ENCODE measurements at regions not wholly inside any gene's neighbourhood (a gene's known extent, or its start where the extent isn't known, plus 50 kb on each side); places are given as distances from the start of the nearest gene placed in this dataset.

- DNase-seq (ENCODE audit: low read depth) = no peak
Observed at GRCh38 chr3:194283221-194284006, 67.7 kb downstream of the CPN2 start.

GRCh38 chr3:194284351-194284750 lies 66.8 kb downstream of the CPN2 start:
- in situ Hi-C loops (cut with HindIII; ENCODE audit: low sequenced_read_pairs) = no loop called here
- no peak for TF ChIP-seq CTCF (IDR thresholded peaks at IDR 0.05; ENCODE audit: low read depth, low read length, missing control alignments)
- DNase-seq (ENCODE audit: low read depth) = no peak
- no peak overlapping the region for H3K4me3 ChIP-seq (ENCODE audit: low read depth, low read length)

More at GRCh38 chr3:194283221-194284006, 67.7 kb downstream of the CPN2 start:
- H3K4me3 ChIP-seq (ENCODE audit: low read depth, low read length) = no peak overlapping the region
- in situ Hi-C loops (cut with HindIII; ENCODE audit: low sequenced_read_pairs) = no loop called here
- TF ChIP-seq CTCF (IDR thresholded peaks at IDR 0.05; ENCODE audit: low read depth, low read length, missing control alignments) = no peak

- in situ Hi-C loops (cut with HindIII; ENCODE audit: low sequenced_read_pairs) = no loop called here
- H3K4me3 ChIP-seq (ENCODE audit: low read depth, low read length) = no peak overlapping the region
- DNase-seq (ENCODE audit: low read depth) = peak; percentile 76
- TF ChIP-seq CTCF (IDR thresholded peaks at IDR 0.05; ENCODE audit: low read depth, low read length, missing control alignments) = no peak
Observed at GRCh38 chr3:194285024-194285849, 65.9 kb downstream of the CPN2 start.

DNA sequence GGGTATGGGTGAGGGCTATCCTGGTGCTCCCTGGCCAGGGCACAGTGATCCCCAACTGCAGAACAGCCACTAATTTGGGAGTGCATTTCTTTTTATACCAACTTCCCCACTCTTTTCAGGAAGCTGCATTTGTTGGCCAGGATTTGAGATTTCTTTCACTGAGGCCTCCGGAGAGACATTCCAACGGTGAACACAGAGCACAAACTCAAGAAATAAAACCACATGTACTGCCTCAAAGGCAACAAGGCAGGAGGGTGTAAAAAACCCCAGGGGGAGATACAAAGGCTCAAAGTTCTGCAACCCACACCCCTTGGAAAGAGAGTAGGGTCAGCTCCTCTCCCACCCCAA lies 65.3 kb downstream of the CPN2 start:
- in situ Hi-C loops (cut with HindIII; ENCODE audit: low sequenced_read_pairs) = no loop called here
- no peak for DNase-seq (ENCODE audit: low read depth)

DNA sequence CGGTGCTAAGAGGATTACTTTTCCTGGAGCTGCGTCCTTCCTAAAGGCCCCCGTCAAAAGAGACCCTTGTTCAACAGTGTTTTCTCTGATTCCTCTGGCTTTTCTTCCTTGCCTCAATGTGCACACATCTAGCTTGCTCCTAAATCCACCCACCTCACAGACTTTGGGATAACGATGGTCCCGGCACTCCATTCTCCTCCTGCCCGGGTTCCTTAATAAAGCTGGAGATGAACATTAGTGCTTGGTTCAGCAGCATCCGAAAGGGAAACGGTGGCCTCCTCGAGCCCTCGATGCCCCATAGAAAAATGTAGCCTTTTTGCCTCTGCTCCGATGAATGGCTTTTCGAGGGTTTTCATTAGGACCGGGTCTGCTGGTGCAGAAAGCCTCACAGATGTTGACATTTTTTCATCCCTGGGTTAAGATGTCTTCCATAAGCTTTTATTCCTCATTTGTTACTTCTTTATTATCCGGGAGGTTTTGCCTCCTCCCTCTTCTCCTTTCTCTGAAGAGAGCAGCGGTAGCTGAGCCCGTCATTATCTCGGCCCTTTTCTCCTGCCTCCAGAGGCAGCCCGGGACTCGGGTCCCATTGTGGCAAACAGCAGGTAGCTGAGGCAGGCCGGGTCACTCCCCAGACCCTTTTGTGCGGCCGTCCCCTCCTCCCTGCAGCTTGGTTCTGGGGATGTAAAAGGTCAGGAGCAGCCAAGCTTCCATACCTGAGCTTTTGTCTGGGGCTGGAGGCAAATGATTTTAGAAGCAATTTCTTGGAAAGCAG lies 64.6 kb downstream of the CPN2 start:
- DNase-seq (ENCODE audit: low read depth) = no peak
- in situ Hi-C loops (cut with HindIII; ENCODE audit: low sequenced_read_pairs) = no loop called here
- no peak for TF ChIP-seq CTCF (IDR thresholded peaks at IDR 0.05; ENCODE audit: low read depth, low read length, missing control alignments)
- H3K4me3 ChIP-seq (ENCODE audit: low read depth, low read length) = no peak overlapping the region

More for the DNA sequence above, 65.3 kb downstream of the CPN2 start:
- TF ChIP-seq CTCF (IDR thresholded peaks at IDR 0.05; ENCODE audit: low read depth, low read length, missing control alignments) = no peak
- no peak overlapping the region for H3K4me3 ChIP-seq (ENCODE audit: low read depth, low read length)

DNA sequence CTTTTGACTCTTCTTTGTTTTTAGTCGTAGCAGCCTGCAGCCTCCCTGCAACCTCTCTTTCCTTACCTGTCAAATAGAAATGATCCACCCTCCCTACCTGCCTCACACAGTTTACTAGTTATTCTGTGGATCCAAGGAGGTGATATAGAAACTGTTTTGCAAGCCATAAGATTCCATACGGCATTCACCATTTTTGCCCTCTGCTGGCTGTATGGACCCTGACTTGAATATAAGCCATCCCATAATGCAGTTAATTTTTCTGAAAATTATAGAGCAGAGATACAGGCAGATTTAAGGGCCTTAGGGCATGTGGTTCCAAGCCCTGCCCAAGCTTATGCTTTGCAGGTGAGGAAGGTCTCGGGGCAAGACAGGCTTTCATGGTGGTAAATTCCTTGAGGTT lies 63.8 kb downstream of the CPN2 start:
- TF ChIP-seq CTCF (IDR thresholded peaks at IDR 0.05; ENCODE audit: low read depth, low read length, missing control alignments) = no peak
- no peak overlapping the region for H3K4me3 ChIP-seq (ENCODE audit: low read depth, low read length)
- no peak for DNase-seq (ENCODE audit: low read depth)
- in situ Hi-C loops (cut with HindIII; ENCODE audit: low sequenced_read_pairs) = no loop called here

Measured in astrocyte of the cerebellum (primary cell).